Smooth muscle cell (in vitro differentiated cells): ENCODE measurements at regions not wholly inside any gene's neighbourhood (a gene's known extent, or its start where the extent isn't known, plus 50 kb on each side); places are given as distances from the start of the nearest gene placed in this dataset.

Experiments
- DNase-seq: peaks from one replicate; lab custom pipeline; 2025; ENCODE audit not compliant: unreplicated experiment; lab: John Stamatoyannopoulos, UW
- H2AFZ ChIP-seq: fragments of 200-600 bp; sonication (generic); 2 replicates; pipeline ENCODE4 v1.6.0; 2016; ENCODE audit warnings: antibody characterized with exemption, low read depth, mild to moderate bottlenecking
- H3F3A ChIP-seq: fragments of 200-600 bp; sonication (generic); 2 replicates; pipeline ENCODE4 v1.6.0; 2017; ENCODE audit warnings: antibody characterized with exemption, low read depth
- H3K27ac ChIP-seq: fragments of 200-600 bp; sonication (generic); 2 replicates; pipeline ENCODE4 v1.5.1; 2016; ENCODE audit warnings: low read depth, mild to moderate bottlenecking
- H3K27me3 ChIP-seq: fragments of 200-600 bp; sonication (generic); 2 replicates; pipeline ENCODE4 v1.6.1; 2016; ENCODE audit warnings: low read depth, mild to moderate bottlenecking
- H3K36me3 ChIP-seq: fragments of 200-600 bp; sonication (generic); 2 replicates; pipeline ENCODE4 v1.5.1; 2016; ENCODE audit warnings: low read depth
- H3K4me1 ChIP-seq: fragments of 200-600 bp; sonication (generic); 2 replicates; pipeline ENCODE4 v1.5.1; 2016; ENCODE audit warnings: low read depth
- H3K4me2 ChIP-seq: fragments of 200-600 bp; sonication (generic); 2 replicates; pipeline ENCODE4 v1.6.0; 2016; ENCODE audit warnings: mild to moderate bottlenecking
- H3K4me3 ChIP-seq: fragments of 200-600 bp; sonication (generic); 2 replicates; pipeline ENCODE4 v1.5.1; 2016; ENCODE audit warnings: mild to moderate bottlenecking
- H3K79me2 ChIP-seq: fragments of 200-600 bp; sonication (generic); 2 replicates; pipeline ENCODE4 v1.6.0; 2016; ENCODE audit warnings: low read depth, mild to moderate bottlenecking
- H3K9ac ChIP-seq: fragments of 200-600 bp; sonication (generic); 2 replicates; pipeline ENCODE4 v1.6.0; 2016; ENCODE audit warnings: low read depth
- H3K9me3 ChIP-seq: fragments of 200-600 bp; sonication (generic); replicated peaks from 2 replicates; pipeline ENCODE4 v1.5.1; 2016; ENCODE audit warnings: low read depth
- H4K20me1 ChIP-seq: fragments of 200-600 bp; sonication (generic); 2 replicates; pipeline ENCODE4 v1.6.0; 2016; ENCODE audit warnings: low read depth
- CTCF ChIP-seq: fragments of 200-600 bp; sonication (generic); IDR thresholded peaks from 2 replicates; pipeline ENCODE4 v1.5.1; 2017; ENCODE audit warnings: borderline replicate concordance, mild to moderate bottlenecking, antibody characterized with exemption; ENCODE audit not compliant: insufficient read depth, poor library complexity, severe bottlenecking
- WGBS: methylation state at CpG from one replicate; pipeline ENCODE4 v1.1.7; 2016; ENCODE audit warnings: low lambda C conversion rate; 5-methylcytosine and 5-hydroxymethylcytosine counted together

DNA sequence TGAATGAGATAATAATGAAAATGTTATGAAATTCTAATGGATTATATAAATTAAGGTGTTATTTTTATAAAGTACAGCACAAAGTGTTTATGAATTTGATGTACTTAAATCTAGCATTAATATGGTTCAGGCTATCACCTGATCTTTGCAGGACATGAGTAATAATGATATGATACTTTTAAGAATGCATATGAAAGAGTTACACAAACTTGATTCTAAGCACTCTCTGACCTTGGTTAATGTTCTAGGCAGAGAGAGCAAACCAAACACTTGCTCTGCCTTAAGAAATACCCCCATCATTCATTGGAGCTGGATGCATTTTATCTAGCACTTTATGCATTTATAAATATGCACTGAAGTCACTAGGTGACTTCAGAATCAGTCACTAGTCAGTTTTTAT, 942.2 kb upstream of the CDH8 start:
- no peaks in the 10 kb centered on the region for H3K4me1 ChIP-seq
- no peak for DNase-seq
- no peak overlapping the region for H3K9ac ChIP-seq
- no peak for TF ChIP-seq CTCF
- H3K4me3 ChIP-seq: no peak overlapping the region
- H3K27me3 ChIP-seq: no peaks in the 10 kb centered on the region
- H3K36me3 ChIP-seq: no peaks in the 10 kb centered on the region
- H4K20me1 ChIP-seq: no peaks in the 10 kb centered on the region
- H3K79me2 ChIP-seq: no peaks in the 10 kb centered on the region
- H3K4me2 ChIP-seq: no peak overlapping the region
- no peak overlapping the region for H3K27ac ChIP-seq
- H3K9me3 ChIP-seq: no peaks in the 10 kb centered on the region
- H2AFZ ChIP-seq: no peak overlapping the region
- H3F3A ChIP-seq: no peaks in the 10 kb centered on the region

- H3K4me2 ChIP-seq: no peak overlapping the region
- H4K20me1 ChIP-seq: no peaks in the 10 kb centered on the region
- no peak overlapping the region for H2AFZ ChIP-seq
- H3K9ac ChIP-seq: no peak overlapping the region
- H3K9me3 ChIP-seq: no peaks in the 10 kb centered on the region
- 88% methylated on average over 1 of the region's 1 CpG for WGBS
- no peaks in the 10 kb centered on the region for H3K36me3 ChIP-seq
- TF ChIP-seq CTCF: no peak
- no peaks in the 10 kb centered on the region for H3K79me2 ChIP-seq
- no peak for DNase-seq
- H3K27ac ChIP-seq: no peak overlapping the region
- H3K4me1 ChIP-seq: no peaks in the 10 kb centered on the region
- H3K4me3 ChIP-seq: no peak overlapping the region
- H3F3A ChIP-seq: no peaks in the 10 kb centered on the region
- no peaks in the 10 kb centered on the region for H3K27me3 ChIP-seq
Measured at GRCh38 chr16:62977876-62978275, 941.6 kb upstream of the CDH8 start.

DNA sequence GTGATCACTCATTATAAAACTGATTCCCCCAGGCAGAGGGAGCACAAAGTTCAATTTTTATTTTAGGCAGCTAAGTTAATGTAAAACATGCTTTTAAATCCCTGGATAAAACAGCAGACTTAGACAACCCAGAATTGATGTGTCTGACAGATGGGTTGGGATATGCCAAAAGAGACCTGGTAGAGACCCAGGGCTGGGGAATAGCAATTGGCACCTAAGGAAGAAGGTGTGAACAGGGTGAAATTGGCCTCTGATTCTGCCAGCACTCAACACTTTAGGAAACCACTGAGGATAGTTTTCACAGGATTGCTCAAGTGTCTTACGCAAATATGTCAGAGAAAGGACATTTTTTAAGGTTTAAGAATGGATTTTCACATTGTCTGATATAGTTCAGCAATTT, 938.2 kb upstream of the CDH8 start:
- Histone ChIP-seq H2AFZ (no peak overlapping the region), H3K4me2 (no peak overlapping the region), H3K36me3 (no peaks in the 10 kb centered on the region), H3K27ac (no peak overlapping the region), H3K79me2 (no peaks in the 10 kb centered on the region), H3K9me3 (no peaks in the 10 kb centered on the region), H3K9ac (no peak overlapping the region), H3K27me3 (no peaks in the 10 kb centered on the region), H4K20me1 (no peaks in the 10 kb centered on the region), H3K4me3 (no peak overlapping the region), H3F3A (no peaks in the 10 kb centered on the region), H3K4me1 (no peaks in the 10 kb centered on the region)
- WGBS: 96% methylated on average over 1 of the region's 1 CpG
- no peak for DNase-seq
- no peak for TF ChIP-seq CTCF

GRCh38 chr16:62970851-62971250, 934.6 kb upstream of the CDH8 start:
- Histone ChIP-seq H3K4me1 (no peaks in the 10 kb centered on the region), H3K9ac (no peak overlapping the region), H3F3A (no peaks in the 10 kb centered on the region)

More at GRCh38 chr16:62970851-62971250, 934.6 kb upstream of the CDH8 start:
- H3K9me3 ChIP-seq: no peaks in the 10 kb centered on the region
- no peak for DNase-seq
- H3K79me2 ChIP-seq: no peaks in the 10 kb centered on the region
- no peaks in the 10 kb centered on the region for H4K20me1 ChIP-seq
- H3K4me3 ChIP-seq: no peak overlapping the region
- no peaks in the 10 kb centered on the region for H3K27me3 ChIP-seq
- no peak overlapping the region for H3K27ac ChIP-seq
- H3K36me3 ChIP-seq: no peaks in the 10 kb centered on the region
- H2AFZ ChIP-seq: no peak overlapping the region
- no peak for TF ChIP-seq CTCF
- no peak overlapping the region for H3K4me2 ChIP-seq
